HL-60 (cell line): ENCODE measurements at regions not wholly inside any gene's neighbourhood (a gene's known extent, or its start where the extent isn't known, plus 50 kb on each side); places are given as distances from the start of the nearest gene placed in this dataset.

Experiments used
- DNase-seq, 2 experiments: peaks; one replicate each; pipeline ENCODE4 v3.0.0-alpha.2; 2010 to 2020; ENCODE audit warnings: low read depth in 1 of 2, low spot score in 1 of 2
- H3K27ac ChIP-seq: fragments of 250-450 bp; sonication (Bioruptor Pico); replicated peaks from 2 replicates; pipeline ENCODE4 v1.5.1; 2020; ENCODE audit warnings: mild to moderate bottlenecking, moderate library complexity
- H3K27me3 ChIP-seq: fragments of 250-450 bp; sonication (Bioruptor Pico); 2 replicates; pipeline ENCODE4 v1.5.1; 2021; ENCODE audit warnings: mild to moderate bottlenecking, moderate library complexity; ENCODE audit not compliant: insufficient read depth, poor library complexity, severe bottlenecking
- H3K4me3 ChIP-seq: replicated peaks from 2 replicates; pipeline ENCODE4 v1.5.1; 2011; ENCODE audit warnings: mild to moderate bottlenecking, control low read depth, low read length; ENCODE audit not compliant: insufficient read depth
- GABPA ChIP-seq: IDR thresholded peaks from 2 replicates; pipeline ENCODE4 v1.6.1; 2012; ENCODE audit warnings: low read depth
- POLR2AphosphoS5 ChIP-seq: IDR thresholded peaks from 2 replicates; pipeline ENCODE4 v1.6.1; 2012; ENCODE audit warnings: low read depth
- SPI1 ChIP-seq: IDR thresholded peaks from 2 replicates; pipeline ENCODE4 v1.6.1; 2012; ENCODE audit warnings: low read depth, mild to moderate bottlenecking, borderline replicate concordance
- TF ChIP-seq, protein P1 (sequence below): IDR thresholded peaks from 2 replicates; pipeline ENCODE4 v1.6.1; 2012; ENCODE audit warnings: low read depth; ENCODE audit not compliant: insufficient replicate concordance
- TF ChIP-seq, protein P2 (sequence below): IDR thresholded peaks from one replicate; pipeline ENCODE4 v1.5.1; 2011; ENCODE audit warnings: low read length, control low read depth, inconsistent platforms; ENCODE audit not compliant: insufficient read depth

DNA sequence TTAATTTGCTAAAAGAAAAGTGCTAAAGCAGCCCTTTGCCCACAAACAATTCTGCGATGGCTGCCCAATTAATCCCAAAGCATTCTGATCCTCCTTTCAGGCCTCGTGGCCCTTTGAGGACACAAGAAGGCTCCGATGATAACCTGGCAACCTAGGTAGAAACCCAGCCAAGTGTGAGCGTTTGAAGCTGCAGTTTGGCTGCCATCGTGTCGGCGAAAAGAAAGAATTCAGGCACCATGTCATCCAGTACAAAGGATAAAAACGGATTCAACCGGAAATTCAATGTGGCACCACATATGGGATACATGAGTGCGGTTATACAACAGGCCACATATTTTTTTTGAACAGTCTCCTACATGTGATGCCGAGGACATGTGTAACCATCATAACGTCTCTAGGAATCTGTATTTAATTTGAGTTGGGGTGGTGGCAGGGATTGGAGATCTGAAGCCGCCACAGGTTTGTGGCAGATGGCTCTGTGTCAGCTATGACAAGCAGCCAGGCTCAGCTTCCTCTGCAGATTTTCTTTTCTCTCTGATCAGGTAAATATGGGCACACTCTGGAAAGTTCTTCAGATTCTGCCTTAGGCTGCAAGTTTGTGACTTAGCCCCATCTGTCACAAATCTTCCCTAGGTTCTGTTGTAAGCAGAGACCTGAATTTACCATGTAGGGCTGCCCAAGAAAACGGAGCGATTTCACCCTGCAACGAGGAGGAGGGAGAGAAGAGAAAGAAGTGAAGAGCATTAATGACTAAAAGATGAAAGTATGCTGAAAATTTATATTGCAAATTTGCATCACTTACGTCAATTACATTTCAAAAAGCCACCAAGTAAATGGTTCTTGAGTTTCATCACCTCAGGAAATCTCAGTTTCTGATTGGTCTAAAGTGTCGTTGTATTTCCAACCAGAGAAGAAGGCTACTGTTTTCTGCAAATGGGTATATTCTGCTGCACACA is 573.2 kb downstream of the ZEB2 start:
- no peak overlapping the region for H3K4me3 ChIP-seq
- no peak for DNase-seq
- H3K27me3 ChIP-seq, result no peaks in the 10 kb centered on the region
- TF ChIP-seq, protein P1, sequence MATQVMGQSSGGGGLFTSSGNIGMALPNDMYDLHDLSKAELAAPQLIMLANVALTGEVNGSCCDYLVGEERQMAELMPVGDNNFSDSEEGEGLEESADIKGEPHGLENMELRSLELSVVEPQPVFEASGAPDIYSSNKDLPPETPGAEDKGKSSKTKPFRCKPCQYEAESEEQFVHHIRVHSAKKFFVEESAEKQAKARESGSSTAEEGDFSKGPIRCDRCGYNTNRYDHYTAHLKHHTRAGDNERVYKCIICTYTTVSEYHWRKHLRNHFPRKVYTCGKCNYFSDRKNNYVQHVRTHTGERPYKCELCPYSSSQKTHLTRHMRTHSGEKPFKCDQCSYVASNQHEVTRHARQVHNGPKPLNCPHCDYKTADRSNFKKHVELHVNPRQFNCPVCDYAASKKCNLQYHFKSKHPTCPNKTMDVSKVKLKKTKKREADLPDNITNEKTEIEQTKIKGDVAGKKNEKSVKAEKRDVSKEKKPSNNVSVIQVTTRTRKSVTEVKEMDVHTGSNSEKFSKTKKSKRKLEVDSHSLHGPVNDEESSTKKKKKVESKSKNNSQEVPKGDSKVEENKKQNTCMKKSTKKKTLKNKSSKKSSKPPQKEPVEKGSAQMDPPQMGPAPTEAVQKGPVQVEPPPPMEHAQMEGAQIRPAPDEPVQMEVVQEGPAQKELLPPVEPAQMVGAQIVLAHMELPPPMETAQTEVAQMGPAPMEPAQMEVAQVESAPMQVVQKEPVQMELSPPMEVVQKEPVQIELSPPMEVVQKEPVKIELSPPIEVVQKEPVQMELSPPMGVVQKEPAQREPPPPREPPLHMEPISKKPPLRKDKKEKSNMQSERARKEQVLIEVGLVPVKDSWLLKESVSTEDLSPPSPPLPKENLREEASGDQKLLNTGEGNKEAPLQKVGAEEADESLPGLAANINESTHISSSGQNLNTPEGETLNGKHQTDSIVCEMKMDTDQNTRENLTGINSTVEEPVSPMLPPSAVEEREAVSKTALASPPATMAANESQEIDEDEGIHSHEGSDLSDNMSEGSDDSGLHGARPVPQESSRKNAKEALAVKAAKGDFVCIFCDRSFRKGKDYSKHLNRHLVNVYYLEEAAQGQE, result no peak
- TF ChIP-seq, protein P2, sequence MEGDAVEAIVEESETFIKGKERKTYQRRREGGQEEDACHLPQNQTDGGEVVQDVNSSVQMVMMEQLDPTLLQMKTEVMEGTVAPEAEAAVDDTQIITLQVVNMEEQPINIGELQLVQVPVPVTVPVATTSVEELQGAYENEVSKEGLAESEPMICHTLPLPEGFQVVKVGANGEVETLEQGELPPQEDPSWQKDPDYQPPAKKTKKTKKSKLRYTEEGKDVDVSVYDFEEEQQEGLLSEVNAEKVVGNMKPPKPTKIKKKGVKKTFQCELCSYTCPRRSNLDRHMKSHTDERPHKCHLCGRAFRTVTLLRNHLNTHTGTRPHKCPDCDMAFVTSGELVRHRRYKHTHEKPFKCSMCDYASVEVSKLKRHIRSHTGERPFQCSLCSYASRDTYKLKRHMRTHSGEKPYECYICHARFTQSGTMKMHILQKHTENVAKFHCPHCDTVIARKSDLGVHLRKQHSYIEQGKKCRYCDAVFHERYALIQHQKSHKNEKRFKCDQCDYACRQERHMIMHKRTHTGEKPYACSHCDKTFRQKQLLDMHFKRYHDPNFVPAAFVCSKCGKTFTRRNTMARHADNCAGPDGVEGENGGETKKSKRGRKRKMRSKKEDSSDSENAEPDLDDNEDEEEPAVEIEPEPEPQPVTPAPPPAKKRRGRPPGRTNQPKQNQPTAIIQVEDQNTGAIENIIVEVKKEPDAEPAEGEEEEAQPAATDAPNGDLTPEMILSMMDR, result no peak
- TF ChIP-seq GABPA, result no peak
- no peak overlapping the region for H3K27ac ChIP-seq

DNA sequence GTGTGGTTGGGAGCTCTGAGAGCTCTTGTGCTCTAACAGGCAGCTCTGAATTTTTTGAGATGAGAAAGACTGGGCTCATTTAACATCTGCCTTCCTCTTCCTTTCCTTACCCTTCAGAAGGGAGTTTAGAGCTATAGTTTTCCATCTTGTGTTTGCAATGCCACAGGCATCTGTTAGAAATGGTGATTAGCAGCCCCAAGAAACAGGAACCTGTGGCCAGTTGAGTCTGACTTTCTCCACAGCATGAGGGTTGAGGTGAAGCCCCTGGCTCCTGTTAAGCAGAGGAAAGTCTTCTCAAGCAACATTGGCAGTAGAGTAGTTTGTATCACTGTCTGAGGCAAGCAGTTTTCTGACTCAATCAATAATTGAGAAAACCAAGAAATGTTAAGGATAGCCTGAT is 577.4 kb downstream of the ZEB2 start:
- TF ChIP-seq, protein P2, result no peak
- TF ChIP-seq POLR2AphosphoS5 (no peak), GABPA (no peak), SPI1 (peak; percentile 41; the same call in 1 of the 2 replicates)
- TF ChIP-seq, protein P1, result no peak
- no peak overlapping the region for H3K4me3 ChIP-seq
- H3K27ac ChIP-seq, result no peak overlapping the region
- peak in 1 of 2 experiments; percentile 69 for DNase-seq
- H3K27me3 ChIP-seq, result peaks cover 12% of the 10 kb centered on the region

DNA sequence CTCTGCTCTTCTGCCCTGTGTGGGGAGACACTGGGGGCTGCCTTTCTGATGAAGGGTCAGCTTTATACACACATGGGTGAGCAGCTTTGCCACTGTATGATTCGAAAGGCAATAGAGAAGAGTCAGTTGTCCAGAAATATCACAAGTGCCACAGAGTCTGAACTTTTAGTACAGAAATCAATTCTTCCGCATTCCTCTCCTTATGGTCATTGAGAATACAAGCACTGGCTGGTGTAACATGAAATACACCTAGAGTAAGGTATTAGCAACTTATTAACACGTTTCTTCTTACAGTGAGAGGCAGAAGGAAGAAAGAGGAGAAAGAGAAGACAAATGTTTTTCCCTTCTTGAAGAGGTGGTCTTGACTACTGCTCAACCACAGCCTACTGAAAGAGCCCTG is 579.2 kb downstream of the ZEB2 start:
- TF ChIP-seq, protein P2, result no peak
- no peak for TF ChIP-seq SPI1
- TF ChIP-seq POLR2AphosphoS5, result no peak
- TF ChIP-seq, protein P1, result no peak
- TF ChIP-seq GABPA, result no peak
- DNase-seq, result no peak
- H3K4me3 ChIP-seq, result no peak overlapping the region
- H3K27ac ChIP-seq, result no peak overlapping the region
- H3K27me3 ChIP-seq, result peaks cover 24% of the 10 kb centered on the region
